ENCODE measurements at regions not wholly inside any gene's neighbourhood (a gene's known extent, or its start where the extent isn't known, plus 50 kb on each side); places are given as distances from the start of the nearest gene placed in this dataset.

- TF ChIP-seq CTCF (IDR thresholded peaks at IDR 0.05) (no peak), EZH2 (IDR thresholded peaks at IDR 0.05) (no peak), EZH2phosphoT487 (IDR thresholded peaks at IDR 0.05) (no peak)
These were observed 80.3 kb upstream of the ETS2 start for GRCh38 chr21:38725196-38726157.
